Thoracic aorta (tissue), 2 donors: ENCODE measurements at regions not wholly inside any gene's neighbourhood (a gene's known extent, or its start where the extent isn't known, plus 50 kb on each side); places are given as distances from the start of the nearest gene placed in this dataset.

Source experiments
- ATAC-seq: fragments of 150-250 bp; one replicate; pipeline ENCODE4 v1.8.0; 2017; ENCODE audit warnings: low read depth; ENCODE audit not compliant: insufficient number of reproducible peaks, low FRiP score
- DNase-seq: peaks from one replicate; pipeline ENCODE4 v3.0.0-alpha.2; 2020; ENCODE audit warnings: low spot score
- H3K27ac ChIP-seq, 2 donors: fragments of 200-600 bp; sonication (generic); 1 replicate in 1 of 2; 2 replicates in 1 of 2; pipeline ENCODE4 v1.5.1; 2016; ENCODE audit warnings: mild to moderate bottlenecking in 2 of 2, moderate library complexity in 2 of 2
- H3K27me3 ChIP-seq: fragments of 200-600 bp; sonication (generic); replicated peaks from 2 replicates; pipeline ENCODE4 v1.6.0; 2016; ENCODE audit warnings: mild to moderate bottlenecking; ENCODE audit not compliant: insufficient read depth
- H3K36me3 ChIP-seq: fragments of 200-600 bp; sonication (generic); one replicate; pipeline ENCODE4 v1.5.1; 2016
- H3K4me1 ChIP-seq, 2 donors: fragments of 200-600 bp; sonication (generic); 1 replicate in 1 of 2; 2 replicates in 1 of 2; pipeline versions ENCODE4 v1.5.1 to v1.6.0; 2016; ENCODE audit warnings: low read depth in 2 of 2, mild to moderate bottlenecking in 1 of 2; ENCODE audit not compliant: control insufficient read depth in 1 of 2
- H3K4me3 ChIP-seq: fragments of 200-600 bp; sonication (generic); 2 replicates; pipeline ENCODE4 v1.5.1; 2016; ENCODE audit warnings: mild to moderate bottlenecking
- H3K9me3 ChIP-seq: fragments of 200-600 bp; sonication (generic); 2 replicates; pipeline ENCODE4 v1.5.1; 2016
- CTCF ChIP-seq: fragments of 200-600 bp; sonication (generic); IDR thresholded peaks from one replicate; pipeline ENCODE4 v1.5.1; 2019; ENCODE audit warnings: antibody characterized with exemption

DNA sequence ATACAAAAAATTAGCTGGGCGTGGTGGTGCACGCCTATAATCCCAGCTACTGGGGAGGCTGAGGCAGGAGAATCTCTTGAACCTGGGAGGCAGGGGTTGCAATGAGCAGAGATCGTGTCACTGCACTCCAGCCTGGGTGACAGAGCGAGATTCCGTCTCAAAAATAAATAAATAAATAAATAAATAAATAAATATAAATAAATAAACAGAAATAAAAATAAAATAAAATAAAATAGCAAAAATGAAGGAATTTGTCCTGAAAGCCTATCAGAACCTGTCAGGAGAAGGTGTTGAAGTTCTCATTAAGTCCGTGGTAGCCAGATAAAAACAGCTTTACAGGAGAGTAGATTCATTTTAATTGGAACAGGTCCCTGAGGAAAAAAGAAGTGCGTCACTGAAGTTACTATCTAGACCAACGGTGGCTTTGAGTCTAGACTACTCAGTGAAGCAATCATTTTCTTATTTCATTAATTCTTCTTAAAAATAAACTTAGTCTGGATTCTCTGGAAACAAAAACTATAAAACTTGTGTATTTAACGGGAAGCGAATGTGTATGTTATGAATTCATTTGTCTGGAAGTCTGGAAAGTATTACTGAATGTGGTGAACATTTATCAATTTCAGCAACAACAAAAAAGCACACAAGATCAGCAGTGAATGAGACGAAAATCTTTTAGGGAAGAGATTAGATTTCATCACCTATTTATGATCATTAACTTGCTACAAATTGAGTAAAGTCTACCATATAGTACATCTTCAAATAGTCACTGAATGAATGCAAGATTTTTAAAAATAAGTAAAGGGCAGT is 248.5 kb upstream of the PDE3A start:
- Histone ChIP-seq H3K27ac (peak overlapping the region; percentile 44 to 46), H3K4me3 (peak overlapping the region; percentile 9), H3K36me3 (no peaks in the 10 kb centered on the region), H3K4me1 (peaks cover 9 to 20% of the 10 kb centered on the region in 2 donors), H3K27me3 (no peaks in the 10 kb centered on the region), H3K9me3 (no peaks in the 10 kb centered on the region)
- no peak for TF ChIP-seq CTCF
- no peak for ATAC-seq
- no peak for DNase-seq

DNA sequence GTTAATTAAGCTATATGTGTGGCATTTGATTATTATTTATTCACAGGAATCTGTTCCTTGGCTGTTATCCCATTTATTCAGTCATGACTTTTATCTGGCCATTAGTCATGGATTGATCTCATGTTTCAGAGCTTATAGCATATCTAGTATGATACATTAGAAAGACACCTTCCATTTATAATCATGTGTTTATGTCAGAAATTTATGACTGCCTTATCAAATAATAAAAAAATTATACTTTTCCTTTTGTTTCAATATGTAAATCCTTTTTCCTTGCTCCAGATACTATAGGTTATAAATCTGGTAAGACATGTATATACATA is 248.0 kb upstream of the PDE3A start:
- Histone ChIP-seq H3K36me3 (no peaks in the 10 kb centered on the region), H3K4me1 (peaks cover 11 to 26% of the 10 kb centered on the region in 2 donors), H3K27me3 (no peaks in the 10 kb centered on the region), H3K4me3 (peak overlapping the region; percentile 9), H3K27ac (peak overlapping the region; percentile 44 to 46), H3K9me3 (no peaks in the 10 kb centered on the region)
- TF ChIP-seq CTCF, result no peak
- DNase-seq (no peak), ATAC-seq (no peak)

DNA sequence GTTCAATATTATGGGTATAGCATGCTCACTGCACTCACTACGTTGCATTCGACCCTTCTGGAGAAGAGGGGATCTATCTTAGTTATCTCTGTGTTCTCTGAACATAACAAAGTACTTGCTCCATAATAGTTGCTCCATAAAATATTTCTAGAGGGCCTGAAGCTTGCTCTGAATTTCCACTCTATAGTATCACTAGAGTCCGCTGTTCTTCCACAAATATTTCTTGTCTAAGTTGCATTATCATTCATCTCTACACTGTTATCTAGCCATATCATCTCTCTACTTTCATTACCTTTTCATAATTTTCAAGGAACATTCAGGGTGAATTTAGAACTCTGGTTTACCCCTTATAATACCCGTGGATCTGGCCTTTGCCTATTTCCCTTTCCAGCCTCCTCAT is 246.1 kb upstream of the PDE3A start:
- no peak for ATAC-seq
- H3K27ac ChIP-seq, result peak overlapping the region; percentile 33 to 55

DNA sequence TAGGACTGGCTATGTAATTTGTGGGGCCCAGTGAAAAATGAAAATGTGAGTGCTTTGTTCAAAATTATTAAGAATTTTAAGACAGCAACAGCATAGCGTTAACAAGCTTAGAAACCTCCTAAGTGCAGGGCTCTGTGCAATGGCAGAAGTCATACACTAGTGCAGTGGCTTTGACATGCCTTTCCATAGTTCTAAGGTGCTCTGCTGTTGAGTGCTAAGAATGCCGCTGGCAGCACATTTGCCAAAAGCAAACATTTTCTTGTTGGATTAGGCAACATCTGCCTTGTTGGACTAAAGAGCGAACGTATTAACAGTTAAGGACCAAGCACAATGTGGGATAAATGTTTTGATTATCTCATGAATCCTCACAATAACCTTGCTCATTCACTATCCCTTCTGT is 244.9 kb upstream of the PDE3A start:
- no peaks in the 10 kb centered on the region for H3K36me3 ChIP-seq
- no peak for DNase-seq
- no peaks in the 10 kb centered on the region for H3K9me3 ChIP-seq
- no peaks in the 10 kb centered on the region for H3K27me3 ChIP-seq
- no peak overlapping the region for H3K27ac ChIP-seq
- no peak for TF ChIP-seq CTCF
- no peak overlapping the region for H3K4me3 ChIP-seq
- H3K4me1 ChIP-seq, result peaks cover 16 to 26% of the 10 kb centered on the region in 2 donors
- no peak for ATAC-seq

More for the DNA sequence above, 246.1 kb upstream of the PDE3A start:
- Histone ChIP-seq H3K36me3 (no peaks in the 10 kb centered on the region), H3K4me3 (no peak overlapping the region), H3K27me3 (no peaks in the 10 kb centered on the region), H3K4me1 (peaks cover 16 to 26% of the 10 kb centered on the region in 2 donors), H3K9me3 (no peaks in the 10 kb centered on the region)
- TF ChIP-seq CTCF, result no peak
- no peak for DNase-seq

GRCh38 chr12:20125276-20125798 is 243.0 kb upstream of the PDE3A start:
- H3K9me3 ChIP-seq, result no peaks in the 10 kb centered on the region
- H3K27me3 ChIP-seq, result no peaks in the 10 kb centered on the region
- no peaks in the 10 kb centered on the region for H3K36me3 ChIP-seq
- no peak for DNase-seq
- TF ChIP-seq CTCF, result no peak
- peaks cover 13 to 19% of the 10 kb centered on the region in 2 donors for H3K4me1 ChIP-seq
- no peak for ATAC-seq
- no peak overlapping the region for H3K4me3 ChIP-seq
- H3K27ac ChIP-seq, result peak overlapping the region in 1 of 2 donors; percentile 23
